Heart left ventricle (tissue), 13 donors: ENCODE measurements at regions not wholly inside any gene's neighbourhood (a gene's known extent, or its start where the extent isn't known, plus 50 kb on each side); places are given as distances from the start of the nearest gene placed in this dataset.

ENCODE experiments used
- CTCF ChIP-seq, 12 donors: fragments of 200-600 bp; sonication (generic) in 4 of 12; IDR thresholded peaks; one replicate each; pipeline versions ENCODE4 v1.5.0 to v1.8.0; 2018 to 2022; ENCODE audit warnings: antibody characterized with exemption in 12 of 12, mild to moderate bottlenecking in 5 of 12
- POLR2A ChIP-seq, 2 donors: fragments of 450-650 bp; IDR thresholded peaks; one replicate each; pipeline ENCODE4 v1.6.1; 2017; ENCODE audit warnings: antibody characterized with exemption in 2 of 2, mild to moderate bottlenecking in 2 of 2, moderate library complexity in 2 of 2
- donor health status: ischemic (EF 13 %, LVEDD 7.1; RV severe dilation, severe dysfunction).
- donor health status: DM: no; HTN: yes; CAD: no.
- donor health status: DM: no; HTN: no; CAD: no.
- donor health status: ischemic (EF 25% LVEDD 6.9; RV normal size, moderate dysfunction).
- donor health status: ischemic (EF 25% LVEDD 5.7; RV mildly dilated, moderate dysfunction).
- donor health status: ischemic (EF 35%, LVEDD 5.7; RV mildly dilated, moderate dysfunction).
- donor health status: nonischemic (EF 11% LVEDD 7.7; RV severe dilation, severe dysfunction).
- donor health status: DM: yes; HTN: yes; CAD: no.
- donor health status: PGD.
- donor health status: ischemic (EF 29% LVEDD 5.4; RV normal size, mild dysfunction).
- donor health status: nonischemic (EF 23%, LVEDD 6.1; RV moderate dilation, normal function).

GRCh38 chr18:7304061-7304370 lies 73.1 kb downstream of the LRRC30 start:
- TF ChIP-seq POLR2A (IDR thresholded peaks at IDR 0.05) (no peak), CTCF (IDR thresholded peaks at IDR 0.05) (no peak)
